MCF 10A (cell line): ENCODE measurements at regions not wholly inside any gene's neighbourhood (a gene's known extent, or its start where the extent isn't known, plus 50 kb on each side); places are given as distances from the start of the nearest gene placed in this dataset.
A peak's percentile ranks its signal among the peaks of the same experiment; 100 is the strongest.
"Not testable (repeated sequence)": the region's sequence is repeated elsewhere in the genome, so short reads cannot be mapped to it uniquely, and the experiment has no call there.

Experiments
- BruUV-seq: library from RNA; stranded (reverse); fragments of 400-500 nt; replicated peaks from 2 replicates; lab custom pipeline; 2021; lab: Mats Ljungman, UMichigan
- CTCF ChIA-PET: fragments of 300-600 bp; sonication (Branson Sonifier 250); formaldehyde crosslinking; extraction: SDS; loops from one replicate; lab custom pipeline; 2021; ENCODE audit warnings: antibody characterized with exemption, inconsistent platforms; lab: Yijun Ruan, JAX
- POLR2A ChIA-PET: fragments of 300-600, 350-650 bp; sonication (Branson Sonifier 250); formaldehyde crosslinking; extraction: SDS; loops from one replicate; lab custom pipeline; 2020; ENCODE audit warnings: antibody characterized with exemption, inconsistent platforms; lab: Yijun Ruan, JAX
- DNase-seq: peaks from one replicate; pipeline ENCODE4 v3.0.0-alpha.2; 2018; ENCODE audit not compliant: unreplicated experiment
- H3K27ac Mint-ChIP-seq: one replicate; pipeline ENCODE4 v1.8.0; 2022; ENCODE audit warnings: mild to moderate bottlenecking, low read depth, mixed read lengths; ENCODE audit not compliant: unreplicated experiment
- H3K27me3 Mint-ChIP-seq: one replicate; pipeline ENCODE4 v1.8.0; 2022; ENCODE audit warnings: mixed read lengths; ENCODE audit not compliant: insufficient read depth, unreplicated experiment
- H3K36me3 Mint-ChIP-seq: one replicate; pipeline ENCODE4 v1.8.0; 2022; ENCODE audit warnings: mild to moderate bottlenecking, moderate library complexity, mixed read lengths; ENCODE audit not compliant: insufficient read depth, unreplicated experiment
- H3K4me1 Mint-ChIP-seq: one replicate; pipeline ENCODE4 v1.8.0; 2022; ENCODE audit warnings: mixed read lengths; ENCODE audit not compliant: insufficient read depth, unreplicated experiment
- H3K4me3 Mint-ChIP-seq: one replicate; pipeline ENCODE4 v1.8.0; 2022; ENCODE audit warnings: mild to moderate bottlenecking, moderate library complexity, mixed read lengths; ENCODE audit not compliant: unreplicated experiment
- H3K9me3 Mint-ChIP-seq: one replicate; pipeline ENCODE4 v1.8.0; 2022; ENCODE audit warnings: mixed read lengths; ENCODE audit not compliant: unreplicated experiment
- CTCF ChIP-seq: fragments of 200-600 bp; IDR thresholded peaks from one replicate; pipeline ENCODE4 v1.8.0; 2022; ENCODE audit warnings: antibody characterized with exemption, mild to moderate bottlenecking; ENCODE audit not compliant: unreplicated experiment
- intact Hi-C: fragments of 100-400 bp; cut with micrococcal nuclease; formaldehyde crosslinking; loops from 2 replicates; pipeline ENCODE4 v1.14.1; 2022

GRCh38 chr20:25860531-25861150 lies 164.0 kb upstream of the ZNF337 start:
- DNase-seq = no peak
- Mint-ChIP-seq H3K36me3 (peaks cover 5% of the 10 kb centered on the region), H3K27ac (no peak overlapping the region), H3K4me1 (peaks cover 27% of the 10 kb centered on the region), H3K4me3 (peak overlapping the region; percentile 74), H3K27me3 (peaks cover 21% of the 10 kb centered on the region), H3K9me3 (peaks cover 23% of the 10 kb centered on the region)
- ChIA-PET CTCF (interaction anchor here (0.6 kb wide), 2 partner anchors 21 to 113 kb away, joined by 3 to 4 read pairs; no protein-coding TSS in a partner anchor), POLR2A (no interaction called here)
- intact Hi-C loops = no loop called here
- no TSS peak for BruUV-seq
- TF ChIP-seq CTCF = no peak

DNA sequence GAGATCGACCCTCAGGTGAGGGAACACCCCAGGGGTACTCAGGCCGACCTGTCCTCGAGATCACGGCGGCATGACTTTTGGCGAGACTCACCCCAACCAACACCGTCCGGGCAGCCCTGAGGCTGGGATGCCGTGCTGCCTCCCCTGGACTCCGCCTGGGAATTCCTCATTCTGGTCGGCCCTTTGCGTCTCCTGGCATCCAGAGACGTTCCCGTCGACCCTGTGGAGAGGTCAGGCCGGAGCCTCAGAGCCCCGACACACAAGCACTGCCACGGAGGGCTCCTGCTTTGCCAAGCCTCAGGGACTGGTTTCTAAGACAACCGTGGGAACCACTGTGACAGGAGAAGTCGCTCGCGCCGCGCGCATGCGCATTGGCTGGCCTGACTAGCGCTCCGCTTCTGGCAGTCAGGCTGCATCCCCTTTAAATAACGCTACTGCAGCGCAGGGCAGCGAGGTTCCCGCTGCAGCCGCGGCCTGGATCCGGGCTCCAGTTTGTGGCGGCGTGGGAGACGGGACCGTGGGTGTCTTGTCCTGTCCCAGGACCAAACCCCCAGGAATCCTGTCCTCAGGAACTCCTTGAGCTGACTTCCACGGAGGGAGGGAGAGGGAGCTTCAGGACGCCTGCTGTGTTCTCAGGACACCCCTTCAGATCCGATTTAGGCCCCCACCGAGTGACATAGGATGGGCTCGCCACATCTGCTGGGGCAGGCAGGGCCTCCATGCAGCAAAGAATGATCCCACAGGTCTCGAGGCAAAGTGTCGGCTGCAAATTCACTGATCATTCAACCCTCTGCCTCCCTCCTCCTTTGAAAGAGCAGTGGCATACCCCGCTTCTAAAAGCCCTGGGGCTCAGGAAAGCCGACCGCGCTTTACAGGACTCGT lies 163.2 kb upstream of the ZNF337 start:
- Mint-ChIP-seq H3K27me3 (peaks cover 21% of the 10 kb centered on the region), H3K27ac (no peak overlapping the region), H3K36me3 (peaks cover 5% of the 10 kb centered on the region), H3K4me1 (peaks cover 20% of the 10 kb centered on the region), H3K9me3 (peaks cover 23% of the 10 kb centered on the region), H3K4me3 (peak overlapping the region; percentile 74)
- TF ChIP-seq CTCF = no peak
- intact Hi-C loops = no loop called here
- ChIA-PET POLR2A (interaction anchor here (0.6 kb wide), 1 partner anchor 705 kb away, joined by 3 read pairs; no protein-coding TSS in a partner anchor), CTCF (no interaction called here)
- BruUV-seq = no TSS peak
- DNase-seq = no peak

DNA sequence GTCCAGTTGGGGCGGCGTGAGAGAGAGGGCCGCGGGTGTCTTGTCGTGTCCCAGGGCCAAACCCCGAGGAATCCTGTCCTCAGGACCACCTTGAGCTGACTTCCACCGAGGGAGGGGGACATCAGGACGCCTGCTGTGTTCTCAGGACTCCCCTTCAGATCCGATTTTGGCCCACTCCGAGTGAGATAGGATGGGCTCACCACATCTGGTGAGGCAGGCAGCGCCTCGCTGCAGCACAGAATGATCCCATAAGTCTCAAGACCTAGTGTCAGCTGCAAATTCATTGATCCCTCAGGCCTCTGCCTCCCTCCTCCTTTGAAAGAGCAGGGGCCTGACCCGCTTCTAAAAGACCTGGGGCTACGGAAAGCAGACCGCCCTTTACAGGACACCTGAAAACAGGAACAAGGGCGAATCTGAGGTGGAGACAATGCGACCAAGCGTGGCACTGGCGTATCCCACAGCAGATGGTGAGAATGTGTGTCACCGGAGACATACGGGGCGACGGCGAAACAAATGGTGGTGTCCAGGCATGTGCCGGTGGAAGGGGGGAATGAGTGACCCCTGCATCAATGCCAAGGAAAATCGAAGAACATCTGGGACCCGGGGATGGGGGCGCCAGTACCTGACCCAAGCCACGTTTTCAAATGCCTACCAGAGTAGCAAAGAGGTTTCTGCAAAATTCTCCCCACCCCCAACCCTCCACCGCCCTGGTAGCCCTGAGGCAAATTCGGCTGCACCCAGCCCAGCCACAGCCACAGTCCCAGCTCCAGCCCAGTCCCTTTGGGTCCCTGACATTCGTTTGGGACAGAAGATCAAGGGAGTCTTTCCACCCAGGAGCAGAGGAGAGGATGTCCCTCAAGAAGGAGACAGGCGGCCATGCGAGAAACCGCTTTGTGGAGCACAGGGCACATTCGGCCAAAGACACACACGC lies 162.1 kb upstream of the ZNF337 start:
- peaks cover 21% of the 10 kb centered on the region for H3K27me3 Mint-ChIP-seq
- no TSS peak for BruUV-seq
- H3K4me1 Mint-ChIP-seq = peaks cover 19% of the 10 kb centered on the region
- peaks cover 17% of the 10 kb centered on the region for H3K36me3 Mint-ChIP-seq
- POLR2A ChIA-PET = interaction anchor here (0.6 kb wide), 1 partner anchor 703 kb away, joined by 3 read pairs; no protein-coding TSS in a partner anchor
- DNase-seq = no peak
- CTCF ChIA-PET = no interaction called here
- no peak overlapping the region for H3K27ac Mint-ChIP-seq
- intact Hi-C loops = no loop called here
- no peak for TF ChIP-seq CTCF
- peaks cover 23% of the 10 kb centered on the region for H3K9me3 Mint-ChIP-seq
- no peak overlapping the region for H3K4me3 Mint-ChIP-seq

GRCh38 chr20:25857091-25857788 lies 160.6 kb upstream of the ZNF337 start:
- peaks cover 23% of the 10 kb centered on the region for H3K9me3 Mint-ChIP-seq
- H3K27ac Mint-ChIP-seq, H3K4me3 Mint-ChIP-seq, BruUV-seq, intact Hi-C loops, DNase-seq, POLR2A ChIA-PET, CTCF ChIA-PET: not testable (repeated sequence)
- peaks cover 28% of the 10 kb centered on the region for H3K36me3 Mint-ChIP-seq
- peaks cover 21% of the 10 kb centered on the region for H3K27me3 Mint-ChIP-seq
- H3K4me1 Mint-ChIP-seq = peaks cover 18% of the 10 kb centered on the region
